ENCODE measurements at regions not wholly inside any gene's neighbourhood (a gene's known extent, or its start where the extent isn't known, plus 50 kb on each side); places are given as distances from the start of the nearest gene placed in this dataset.
"Not testable (repeated sequence)": the region's sequence is repeated elsewhere in the genome, so short reads cannot be mapped to it uniquely, and the experiment has no call there.

- TF ChIP-seq, protein P1, sequence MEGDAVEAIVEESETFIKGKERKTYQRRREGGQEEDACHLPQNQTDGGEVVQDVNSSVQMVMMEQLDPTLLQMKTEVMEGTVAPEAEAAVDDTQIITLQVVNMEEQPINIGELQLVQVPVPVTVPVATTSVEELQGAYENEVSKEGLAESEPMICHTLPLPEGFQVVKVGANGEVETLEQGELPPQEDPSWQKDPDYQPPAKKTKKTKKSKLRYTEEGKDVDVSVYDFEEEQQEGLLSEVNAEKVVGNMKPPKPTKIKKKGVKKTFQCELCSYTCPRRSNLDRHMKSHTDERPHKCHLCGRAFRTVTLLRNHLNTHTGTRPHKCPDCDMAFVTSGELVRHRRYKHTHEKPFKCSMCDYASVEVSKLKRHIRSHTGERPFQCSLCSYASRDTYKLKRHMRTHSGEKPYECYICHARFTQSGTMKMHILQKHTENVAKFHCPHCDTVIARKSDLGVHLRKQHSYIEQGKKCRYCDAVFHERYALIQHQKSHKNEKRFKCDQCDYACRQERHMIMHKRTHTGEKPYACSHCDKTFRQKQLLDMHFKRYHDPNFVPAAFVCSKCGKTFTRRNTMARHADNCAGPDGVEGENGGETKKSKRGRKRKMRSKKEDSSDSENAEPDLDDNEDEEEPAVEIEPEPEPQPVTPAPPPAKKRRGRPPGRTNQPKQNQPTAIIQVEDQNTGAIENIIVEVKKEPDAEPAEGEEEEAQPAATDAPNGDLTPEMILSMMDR (IDR thresholded peaks at IDR 0.05; ENCODE audit: borderline replicate concordance, control extremely low read depth, extremely low read depth, insufficient read depth, missing control alignments), result no peak
- in situ Hi-C loops (cut with MboI; ENCODE audit: low sequenced_read_pairs, unreplicated experiment), result no loop called here
Measured at GRCh38 chr17:22518185-22518584, 825.9 kb downstream of the KCNJ18 start.

DNA sequence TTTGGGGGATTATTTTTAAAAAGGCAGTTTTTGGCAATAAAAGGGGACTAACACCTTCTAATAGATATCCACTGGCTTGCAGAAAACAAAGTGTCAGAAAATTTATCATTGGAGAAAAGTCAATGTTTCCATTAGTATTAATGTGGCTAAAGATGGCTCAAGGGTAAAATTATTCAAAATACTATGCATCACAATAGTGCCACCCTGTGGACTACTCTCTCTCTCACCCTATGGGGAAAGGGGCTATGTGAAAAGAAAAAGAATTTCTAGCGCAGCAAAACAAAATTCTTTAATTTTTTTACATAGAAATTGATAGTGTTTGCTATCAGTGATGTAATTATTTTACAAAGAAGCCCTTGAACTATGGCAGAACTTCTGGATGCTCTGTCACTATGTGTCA, 856.5 kb downstream of the KCNJ18 start:
- DNase-seq (ENCODE audit: low spot score); in situ Hi-C loops (cut with MboI; ENCODE audit: low sequenced_read_pairs, unreplicated experiment): not testable (repeated sequence)

More at GRCh38 chr17:22518185-22518584, 825.9 kb downstream of the KCNJ18 start:
- DNase-seq (ENCODE audit: low spot score), result no peak

- in situ Hi-C loops (cut with MboI; ENCODE audit: low sequenced_read_pairs, unreplicated experiment); DNase-seq (ENCODE audit: low spot score): not testable (repeated sequence)
Measured at GRCh38 chr17:22551695-22552415, 859.5 kb downstream of the KCNJ18 start.

DNA sequence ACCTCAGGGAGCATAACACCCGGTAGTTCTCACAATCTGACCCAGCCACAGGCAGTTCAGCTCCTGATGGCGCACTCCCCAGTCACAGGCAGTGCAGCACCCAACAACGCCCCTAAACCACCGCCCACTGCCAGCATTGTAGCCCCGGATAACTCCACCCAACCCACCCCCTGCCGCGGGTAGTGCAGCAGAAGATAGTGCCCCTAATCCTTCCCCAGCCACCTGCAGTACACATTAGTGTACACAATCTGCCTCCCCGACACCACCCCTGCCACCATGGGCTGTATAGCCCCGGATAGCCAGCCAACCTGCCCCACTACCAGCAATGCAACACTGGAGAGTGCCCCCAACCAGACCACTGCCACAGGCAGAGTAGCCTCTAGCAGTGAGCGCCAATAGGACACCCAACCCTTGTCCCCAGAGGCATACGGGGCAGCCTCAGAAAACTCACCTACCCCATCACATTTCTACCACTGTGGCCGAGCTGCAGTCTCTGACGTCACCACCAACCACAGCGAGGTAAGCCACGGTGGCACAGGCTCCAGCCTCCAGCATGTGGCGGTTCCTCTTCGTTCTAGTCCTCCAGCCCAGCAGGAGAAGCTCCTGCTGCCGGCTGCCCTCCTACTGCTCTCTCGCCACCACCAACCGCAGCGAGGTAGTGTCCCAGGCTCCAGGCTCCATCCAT, 877.3 kb downstream of the KCNJ18 start:
- TF ChIP-seq, protein P1 (IDR thresholded peaks at IDR 0.05; ENCODE audit: borderline replicate concordance, control extremely low read depth, extremely low read depth, insufficient read depth, missing control alignments), result no peak
- no peak for DNase-seq (ENCODE audit: low spot score)
- in situ Hi-C loops (cut with MboI; ENCODE audit: low sequenced_read_pairs, unreplicated experiment), result no loop called here

- in situ Hi-C loops (cut with MboI; ENCODE audit: low sequenced_read_pairs, unreplicated experiment), result no loop called here
- DNase-seq (ENCODE audit: low spot score), result no peak
- TF ChIP-seq, protein P1 (IDR thresholded peaks at IDR 0.05; ENCODE audit: borderline replicate concordance, control extremely low read depth, extremely low read depth, insufficient read depth, missing control alignments), result no peak
Measured at GRCh38 chr17:22570144-22570845, 878.0 kb downstream of the KCNJ18 start.

DNA sequence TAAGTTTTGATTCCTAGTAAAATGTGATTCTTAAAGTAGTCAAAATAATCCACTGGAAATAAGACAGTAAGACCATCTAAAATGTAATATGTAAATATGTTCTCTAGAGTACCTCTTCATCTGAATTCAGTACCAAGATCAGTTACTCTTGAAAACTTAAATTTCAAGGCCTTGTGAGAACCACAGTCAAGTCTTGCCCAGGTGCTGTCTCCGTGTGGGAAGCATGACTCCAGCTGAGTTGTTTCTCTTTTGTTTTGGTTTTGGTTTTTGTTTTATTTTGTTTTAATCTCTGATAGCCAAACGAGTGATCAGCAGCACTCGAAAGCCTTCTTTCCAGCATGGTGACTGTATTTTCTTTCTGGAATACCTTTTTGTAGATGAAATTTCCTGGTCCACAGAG, 907.0 kb downstream of the KCNJ18 start:
- TF ChIP-seq, protein P1 (IDR thresholded peaks at IDR 0.05; ENCODE audit: borderline replicate concordance, control extremely low read depth, extremely low read depth, insufficient read depth, missing control alignments), result no peak
- in situ Hi-C loops (cut with MboI; ENCODE audit: low sequenced_read_pairs, unreplicated experiment), result no loop called here
- DNase-seq (ENCODE audit: low spot score), result no peak

GRCh38 chr17:22600644-22601298, 908.4 kb downstream of the KCNJ18 start:
- in situ Hi-C loops (cut with MboI; ENCODE audit: low sequenced_read_pairs, unreplicated experiment), result no loop called here
- TF ChIP-seq, protein P1 (IDR thresholded peaks at IDR 0.05; ENCODE audit: borderline replicate concordance, control extremely low read depth, extremely low read depth, insufficient read depth, missing control alignments), result no peak
- DNase-seq (ENCODE audit: low spot score), result no peak
